Activated CD4-positive, CD25-positive, alpha-beta regulatory T cell treated with anti-CD3 and anti-CD28 coated beads, Interleukin-2, amount 50 U/mL, for 16 hours (primary cell): ENCODE measurements at regions not wholly inside any gene's neighbourhood (a gene's known extent, or its start where the extent isn't known, plus 50 kb on each side); places are given as distances from the start of the nearest gene placed in this dataset.
"Not testable (repeated sequence)": the region's sequence is repeated elsewhere in the genome, so short reads cannot be mapped to it uniquely, and the experiment has no call there.

Source experiments
- DNase-seq: peaks from one replicate; pipeline ENCODE4 v3.0.0-alpha.2; 2020; ENCODE audit warnings: low read depth, low spot score

- no peak for DNase-seq
Measured at GRCh38 chr17:72470121-72470705, 349.4 kb downstream of the SOX9 start.

DNA sequence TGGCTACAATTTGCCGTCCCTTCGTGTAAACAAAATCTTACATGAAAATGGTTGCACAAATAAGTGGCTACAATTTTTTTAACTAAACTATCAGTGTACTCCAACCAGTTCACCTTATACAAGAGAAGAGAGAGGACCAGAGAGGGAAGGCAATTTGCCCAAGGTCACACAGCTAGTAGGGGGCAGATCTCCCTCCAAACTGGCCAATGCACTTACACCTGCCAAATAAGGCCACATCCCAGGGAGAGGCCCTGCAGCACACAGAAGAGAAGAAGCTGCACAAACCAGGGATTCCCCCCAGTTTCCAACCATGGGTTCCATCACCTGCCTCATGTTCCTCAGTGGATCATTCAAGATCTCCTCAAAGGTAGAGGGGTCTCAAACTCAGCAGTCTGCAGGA lies 349.9 kb downstream of the SOX9 start:
- DNase-seq = no peak

GRCh38 chr17:72471296-72471695 lies 350.5 kb downstream of the SOX9 start:
- no peak for DNase-seq

GRCh38 chr17:72472106-72472505 lies 351.3 kb downstream of the SOX9 start:
- DNase-seq = no peak

DNA sequence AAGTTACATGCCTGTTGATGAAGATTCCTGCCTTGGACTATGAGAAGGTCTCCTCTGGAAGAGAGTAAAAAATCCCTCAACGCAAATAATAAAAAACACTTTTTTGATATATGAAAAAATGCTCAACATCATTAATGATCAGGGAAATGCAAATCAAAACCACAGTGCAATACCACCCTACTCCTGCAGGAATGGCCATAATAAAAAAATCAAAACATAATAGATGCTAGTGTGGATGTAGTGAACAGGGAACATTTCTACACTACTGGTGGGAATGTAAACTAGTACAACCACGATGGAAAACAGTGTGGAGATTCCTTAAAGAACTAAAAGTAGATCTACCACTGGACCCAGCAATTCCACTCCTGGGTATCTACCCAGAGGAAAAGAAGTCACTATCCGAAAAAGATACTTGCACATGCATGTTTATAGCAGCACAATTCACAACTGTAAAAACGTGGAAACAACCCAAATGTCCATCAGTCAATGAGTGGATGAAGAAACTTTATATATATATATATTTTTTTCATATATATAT lies 352.1 kb downstream of the SOX9 start:
- not testable (repeated sequence) for DNase-seq

DNA sequence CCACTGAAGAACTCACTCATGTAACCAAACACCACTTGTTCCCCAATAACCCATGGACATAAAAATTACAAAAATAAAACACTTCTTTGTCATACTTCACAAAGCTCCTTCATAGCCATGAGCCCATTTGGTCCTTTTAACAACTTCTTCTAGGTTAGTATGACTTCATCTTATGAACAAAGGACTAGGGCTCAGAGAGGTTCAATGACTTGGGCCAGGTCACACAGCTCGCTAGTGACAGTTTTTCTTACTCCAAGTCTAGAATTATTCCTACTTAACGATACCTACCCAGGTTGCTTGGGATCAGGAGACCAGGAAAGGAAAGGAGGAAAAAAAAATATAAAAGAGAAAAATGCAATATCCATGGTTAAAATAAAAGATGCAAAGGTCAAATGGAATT lies 353.4 kb downstream of the SOX9 start:
- DNase-seq = no peak

- DNase-seq = no peak
Measured at GRCh38 chr17:72474719-72475477, 354.1 kb downstream of the SOX9 start.

DNA sequence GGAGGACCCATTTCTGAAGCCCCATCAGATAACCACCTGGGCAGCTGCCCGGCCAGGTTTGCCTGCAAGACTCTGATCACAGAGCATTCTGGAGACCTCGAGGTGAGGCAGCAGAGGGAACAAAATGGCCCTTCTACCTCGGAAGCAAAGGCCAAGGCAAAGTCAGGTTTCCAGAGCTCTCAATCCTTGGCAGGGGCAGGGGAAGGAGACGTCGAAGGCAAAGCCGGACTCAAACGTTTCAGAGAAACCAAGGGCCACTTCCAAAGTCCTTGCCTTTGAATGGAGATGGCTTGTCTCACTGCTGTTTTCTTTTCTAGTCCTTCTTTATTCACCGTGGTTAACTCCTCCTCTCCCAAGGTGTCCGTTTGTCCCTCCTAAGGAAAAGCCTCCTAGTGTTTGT lies 355.3 kb downstream of the SOX9 start:
- no peak for DNase-seq

DNA sequence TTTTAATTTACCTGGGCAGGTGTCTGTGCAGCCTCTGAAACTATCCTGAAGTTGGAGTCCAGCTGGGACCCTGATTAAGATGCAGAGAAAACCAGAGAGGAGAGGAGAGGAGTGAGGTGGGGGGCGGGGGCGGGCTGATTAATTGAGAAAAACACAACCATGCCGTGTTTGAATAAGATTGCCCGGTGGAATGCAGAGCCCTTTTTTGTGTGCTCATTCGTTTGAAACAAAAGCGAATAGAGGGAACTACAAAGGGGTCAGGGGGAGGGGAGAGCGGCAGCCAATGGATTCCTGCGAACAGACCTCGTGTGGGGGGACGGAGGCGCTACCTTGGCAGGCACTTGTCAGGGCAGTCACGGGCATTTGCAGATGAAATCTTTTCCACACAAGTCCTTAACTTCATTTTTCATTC lies 355.8 kb downstream of the SOX9 start:
- no peak for DNase-seq

- no peak for DNase-seq
Measured at GRCh38 chr17:72477491-72477890, 356.7 kb downstream of the SOX9 start.

DNA sequence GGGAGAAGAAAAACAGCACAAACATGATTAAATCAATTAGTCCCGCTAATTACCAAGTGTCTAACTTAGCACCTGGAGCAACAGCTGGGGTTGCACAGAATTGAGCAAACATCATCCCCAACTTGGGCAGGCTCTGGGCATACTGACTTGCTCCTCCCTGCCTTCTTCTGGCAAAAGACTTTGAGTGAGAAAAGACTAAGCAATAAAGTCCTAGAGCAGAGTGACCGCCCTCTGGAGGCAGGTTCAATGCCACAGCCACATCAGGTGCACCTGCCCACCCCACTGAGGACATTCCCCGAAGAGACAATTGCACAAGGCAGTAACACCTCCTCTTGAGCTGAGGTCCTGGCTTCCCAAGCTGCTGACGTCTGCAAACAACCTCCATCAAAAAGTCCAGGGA lies 358.3 kb downstream of the SOX9 start:
- DNase-seq = no peak

- DNase-seq = no peak
Measured at GRCh38 chr17:72481572-72481971, 360.8 kb downstream of the SOX9 start.

DNA sequence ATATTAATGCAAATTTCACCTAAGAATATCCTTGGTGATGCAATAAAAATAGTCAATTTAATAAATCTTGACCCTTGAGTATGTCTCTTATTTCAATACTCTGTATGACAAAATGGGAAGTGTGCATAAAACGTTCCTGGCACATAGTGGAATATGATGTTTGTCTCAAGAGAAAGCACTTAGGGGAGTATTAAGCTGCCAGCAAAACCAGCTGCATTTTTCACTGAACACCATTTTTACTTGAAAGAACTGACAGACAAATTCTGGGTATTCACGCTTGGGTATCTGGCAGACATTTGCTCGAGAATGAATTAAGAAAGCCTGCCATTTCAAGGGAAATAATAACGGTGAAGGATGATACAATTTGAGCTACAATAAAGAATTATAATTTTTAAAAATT lies 364.8 kb downstream of the SOX9 start:
- DNase-seq = no peak

DNA sequence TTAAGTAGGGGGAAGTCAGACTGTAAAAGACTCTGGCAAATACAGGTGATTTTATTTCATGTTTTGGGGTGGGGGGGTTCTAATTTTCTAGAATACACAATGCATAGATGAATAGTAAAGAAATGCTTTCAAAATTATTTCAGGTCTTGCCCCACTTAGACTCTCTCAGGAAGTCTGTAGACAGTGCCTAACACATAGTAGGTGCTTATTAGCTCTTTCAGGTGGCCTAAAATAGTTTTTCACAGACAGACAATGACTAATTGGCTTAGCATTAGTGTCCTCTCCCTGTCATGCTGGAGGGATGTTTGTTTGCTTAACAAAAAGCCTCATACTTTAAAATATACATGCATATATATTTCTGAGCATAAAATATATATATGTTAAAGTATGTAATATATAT lies 366.0 kb downstream of the SOX9 start:
- DNase-seq = no peak

- no peak for DNase-seq
Measured at GRCh38 chr17:72487731-72488494, 367.1 kb downstream of the SOX9 start.

GRCh38 chr17:72488555-72489271 lies 367.9 kb downstream of the SOX9 start:
- no peak for DNase-seq

- DNase-seq = no peak
Measured at GRCh38 chr17:72489272-72489641, 368.4 kb downstream of the SOX9 start.

DNA sequence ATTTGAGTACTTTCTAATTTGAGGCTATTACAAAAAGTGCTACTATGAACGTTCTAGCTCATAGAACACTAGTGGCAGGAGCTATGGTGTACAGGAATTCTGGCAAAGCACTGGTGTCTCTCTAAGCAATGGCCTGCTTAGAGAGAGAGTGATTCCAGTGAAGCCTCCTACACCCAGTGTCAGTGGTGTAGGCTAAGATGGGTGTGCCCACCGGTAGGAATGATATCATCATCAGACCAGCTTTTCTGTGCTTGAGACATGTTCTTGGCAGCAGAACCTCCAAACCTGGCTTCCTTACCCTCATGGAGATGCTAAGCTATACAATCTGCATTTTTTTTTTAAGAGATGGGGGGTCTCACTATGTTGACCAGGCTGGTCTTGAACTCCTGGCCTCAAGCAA lies 370.3 kb downstream of the SOX9 start:
- no peak for DNase-seq

GRCh38 chr17:72492494-72492893 lies 371.7 kb downstream of the SOX9 start:
- no peak for DNase-seq

DNA sequence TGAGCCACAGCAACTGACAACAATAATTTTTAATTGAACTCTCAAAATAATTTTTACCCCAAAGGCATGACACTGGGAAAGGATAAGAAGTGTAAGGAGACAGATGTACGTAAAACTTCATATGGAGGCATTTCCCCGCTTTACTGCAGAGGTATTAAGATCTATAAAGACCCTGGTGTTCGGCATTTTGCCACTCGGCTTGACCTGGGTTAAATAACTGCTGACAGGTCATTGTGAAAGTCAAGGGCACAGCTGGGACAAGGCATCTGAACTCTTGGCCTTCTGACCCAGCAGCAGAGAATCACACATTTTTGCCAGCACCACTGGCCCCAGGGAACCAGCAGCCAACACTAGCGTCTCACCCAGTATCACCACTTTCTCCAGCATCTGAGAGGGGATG lies 372.1 kb downstream of the SOX9 start:
- DNase-seq = no peak

DNA sequence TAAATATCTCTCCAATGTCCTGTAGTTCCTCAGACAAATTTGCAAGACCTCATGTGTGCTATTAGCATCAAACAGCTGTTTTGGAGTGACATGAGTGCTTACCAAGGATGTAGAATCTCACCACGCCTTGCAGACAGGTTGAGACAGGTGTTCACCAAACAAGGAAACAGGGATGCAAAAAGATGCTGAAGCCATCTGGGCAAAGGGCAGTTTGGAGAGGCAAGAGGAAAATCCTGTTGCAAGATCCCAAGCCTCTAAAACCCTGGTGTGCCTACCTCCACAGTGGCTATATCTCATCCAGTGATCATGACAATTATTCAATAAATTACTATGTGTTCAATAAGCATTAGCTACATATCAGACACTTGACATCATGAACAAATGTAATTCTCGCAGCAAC lies 373.7 kb downstream of the SOX9 start:
- no peak for DNase-seq

DNA sequence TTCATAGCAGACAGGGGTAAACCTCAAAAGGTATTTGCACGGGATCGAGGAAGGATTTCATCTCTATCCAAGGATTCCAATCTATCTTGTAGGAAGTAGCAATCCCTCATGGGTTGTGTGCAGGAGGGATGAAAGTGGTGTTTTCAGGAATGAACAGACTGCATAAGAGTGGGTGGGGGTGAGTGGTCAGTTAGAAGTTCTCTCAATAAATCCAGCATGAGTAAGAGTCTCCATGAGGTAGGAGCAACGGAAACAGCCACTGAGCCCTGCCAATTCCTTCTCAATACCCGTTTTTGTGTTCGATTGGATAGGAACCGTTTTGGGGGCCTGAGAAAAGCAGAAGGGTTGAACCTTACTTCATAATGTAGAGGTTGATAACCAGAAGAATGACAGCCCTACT lies 375.6 kb downstream of the SOX9 start:
- no peak for DNase-seq
